ENCODE measurements at regions not wholly inside any gene's neighbourhood (a gene's known extent, or its start where the extent isn't known, plus 50 kb on each side); places are given as distances from the start of the nearest gene placed in this dataset.

GRCh38 chr4:77349364-77349763, 192.4 kb downstream of the CCNG2 start:
- no peak overlapping the region for H2AFZ ChIP-seq (ENCODE audit: control insufficient read depth, low read depth, low read length)
- no peak for DNase-seq (ENCODE audit: low read depth, low spot score)
- H3K4me2 ChIP-seq (ENCODE audit: control insufficient read depth, insufficient read depth): no peak overlapping the region
- no peak overlapping the region for H3K27ac ChIP-seq (ENCODE audit: control insufficient read depth, insufficient read depth)
- ATAC-seq: no peak
- SMC1A ChIA-PET (ENCODE audit: uncharacterized antibody, unreplicated experiment): interaction anchor here (2.0 kb wide), 1 partner anchor 9 kb away, joined by 6 read pairs; no protein-coding TSS in a partner anchor
- no peak for FAIRE-seq
- RAD21 ChIA-PET (ENCODE audit: unreplicated experiment): no interaction called here
- in situ Hi-C loops (cut with MboI) (no loop called here), intact Hi-C loops (cut with micrococcal nuclease; ENCODE audit: unreplicated experiment) (no loop called here)
- no peaks in the 10 kb centered on the region; the same call in 1 of the 2 replicates for H3K4me1 ChIP-seq (ENCODE audit: control insufficient read depth, insufficient read depth, low read length)
- no peak for TF ChIP-seq NRF1 (conservative IDR thresholded peaks at IDR 0.05; ENCODE audit: low read depth, low read length)
- TF ChIP-seq EGR1 (IDR thresholded peaks at IDR 0.05; ENCODE audit: borderline replicate concordance in 1 of 2, low read depth in 2 of 2, low read length in 2 of 2): no peak
- TF ChIP-seq IRF4 (IDR thresholded peaks at IDR 0.05; ENCODE audit: low read depth, low read length): no peak
- TF ChIP-seq MYC (IDR thresholded peaks at IDR 0.05; ENCODE audit: insufficient read depth, insufficient read length, insufficient replicate concordance, low read length, severe bottlenecking): no peak
- TF ChIP-seq E2F4 (IDR thresholded peaks at IDR 0.05; ENCODE audit: low read depth, low read length): no peak
- TF ChIP-seq, protein P1, sequence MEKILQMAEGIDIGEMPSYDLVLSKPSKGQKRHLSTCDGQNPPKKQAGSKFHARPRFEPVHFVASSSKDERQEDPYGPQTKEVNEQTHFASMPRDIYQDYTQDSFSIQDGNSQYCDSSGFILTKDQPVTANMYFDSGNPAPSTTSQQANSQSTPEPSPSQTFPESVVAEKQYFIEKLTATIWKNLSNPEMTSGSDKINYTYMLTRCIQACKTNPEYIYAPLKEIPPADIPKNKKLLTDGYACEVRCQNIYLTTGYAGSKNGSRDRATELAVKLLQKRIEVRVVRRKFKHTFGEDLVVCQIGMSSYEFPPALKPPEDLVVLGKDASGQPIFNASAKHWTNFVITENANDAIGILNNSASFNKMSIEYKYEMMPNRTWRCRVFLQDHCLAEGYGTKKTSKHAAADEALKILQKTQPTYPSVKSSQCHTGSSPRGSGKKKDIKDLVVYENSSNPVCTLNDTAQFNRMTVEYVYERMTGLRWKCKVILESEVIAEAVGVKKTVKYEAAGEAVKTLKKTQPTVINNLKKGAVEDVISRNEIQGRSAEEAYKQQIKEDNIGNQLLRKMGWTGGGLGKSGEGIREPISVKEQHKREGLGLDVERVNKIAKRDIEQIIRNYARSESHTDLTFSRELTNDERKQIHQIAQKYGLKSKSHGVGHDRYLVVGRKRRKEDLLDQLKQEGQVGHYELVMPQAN (conservative IDR thresholded peaks at IDR 0.05): no peak
- TF ChIP-seq SREBF1 (IDR thresholded peaks at IDR 0.05; ENCODE audit: low read length): no peak
- TF ChIP-seq JUNB (IDR thresholded peaks at IDR 0.05): no peak
- no peak for TF ChIP-seq YBX1 (IDR thresholded peaks at IDR 0.05)
- no peak for TF ChIP-seq SMAD5 (IDR thresholded peaks at IDR 0.05; ENCODE audit: low read depth)
- no peak for TF ChIP-seq SPI1 (IDR thresholded peaks at IDR 0.05; ENCODE audit: borderline replicate concordance, insufficient read depth, low read depth, low read length)
- no peak for TF ChIP-seq TCF12 (IDR thresholded peaks at IDR 0.05; ENCODE audit: low read depth, low read length)
- TF ChIP-seq YY1 (IDR thresholded peaks at IDR 0.05; ENCODE audit: low read depth, low read length): no peak
- TF ChIP-seq, protein P2, sequence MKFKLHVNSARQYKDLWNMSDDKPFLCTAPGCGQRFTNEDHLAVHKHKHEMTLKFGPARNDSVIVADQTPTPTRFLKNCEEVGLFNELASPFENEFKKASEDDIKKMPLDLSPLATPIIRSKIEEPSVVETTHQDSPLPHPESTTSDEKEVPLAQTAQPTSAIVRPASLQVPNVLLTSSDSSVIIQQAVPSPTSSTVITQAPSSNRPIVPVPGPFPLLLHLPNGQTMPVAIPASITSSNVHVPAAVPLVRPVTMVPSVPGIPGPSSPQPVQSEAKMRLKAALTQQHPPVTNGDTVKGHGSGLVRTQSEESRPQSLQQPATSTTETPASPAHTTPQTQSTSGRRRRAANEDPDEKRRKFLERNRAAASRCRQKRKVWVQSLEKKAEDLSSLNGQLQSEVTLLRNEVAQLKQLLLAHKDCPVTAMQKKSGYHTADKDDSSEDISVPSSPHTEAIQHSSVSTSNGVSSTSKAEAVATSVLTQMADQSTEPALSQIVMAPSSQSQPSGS (IDR thresholded peaks at IDR 0.05; ENCODE audit: low read length): no peak
- TF ChIP-seq RFX5 (IDR thresholded peaks at IDR 0.05; ENCODE audit: low read depth, low read length): no peak
- TF ChIP-seq CBX3 (IDR thresholded peaks at IDR 0.05; ENCODE audit: borderline replicate concordance, low read depth): no peak
- TF ChIP-seq, protein P3, sequence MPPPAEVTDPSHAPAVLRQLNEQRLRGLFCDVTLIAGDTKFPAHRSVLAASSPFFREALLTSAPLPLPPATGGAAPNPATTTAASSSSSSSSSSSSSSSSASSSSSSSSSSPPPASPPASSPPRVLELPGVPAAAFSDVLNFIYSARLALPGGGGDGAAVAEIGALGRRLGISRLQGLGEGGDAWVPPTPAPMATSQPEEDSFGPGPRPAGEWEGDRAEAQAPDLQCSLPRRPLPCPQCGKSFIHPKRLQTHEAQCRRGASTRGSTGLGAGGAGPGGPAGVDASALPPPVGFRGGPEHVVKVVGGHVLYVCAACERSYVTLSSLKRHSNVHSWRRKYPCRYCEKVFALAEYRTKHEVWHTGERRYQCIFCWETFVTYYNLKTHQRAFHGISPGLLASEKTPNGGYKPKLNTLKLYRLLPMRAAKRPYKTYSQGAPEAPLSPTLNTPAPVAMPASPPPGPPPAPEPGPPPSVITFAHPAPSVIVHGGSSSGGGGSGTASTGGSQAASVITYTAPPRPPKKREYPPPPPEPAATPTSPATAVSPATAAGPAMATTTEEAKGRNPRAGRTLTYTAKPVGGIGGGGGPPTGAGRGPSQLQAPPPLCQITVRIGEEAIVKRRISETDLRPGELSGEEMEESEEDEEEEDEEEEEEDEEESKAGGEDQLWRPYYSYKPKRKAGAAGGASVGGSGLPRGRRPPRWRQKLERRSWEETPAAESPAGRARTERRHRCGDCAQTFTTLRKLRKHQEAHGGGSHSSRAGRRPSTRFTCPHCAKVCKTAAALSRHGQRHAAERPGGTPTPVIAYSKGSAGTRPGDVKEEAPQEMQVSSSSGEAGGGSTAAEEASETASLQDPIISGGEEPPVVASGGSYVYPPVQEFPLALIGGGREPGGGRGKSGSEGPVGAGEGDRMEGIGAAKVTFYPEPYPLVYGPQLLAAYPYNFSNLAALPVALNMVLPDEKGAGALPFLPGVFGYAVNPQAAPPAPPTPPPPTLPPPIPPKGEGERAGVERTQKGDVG (CRISPR knock-in tag; IDR thresholded peaks at IDR 0.05): no peak
- TF ChIP-seq POLR2AphosphoS5 (IDR thresholded peaks at IDR 0.05; ENCODE audit: low read length): no peak
- H3K9ac ChIP-seq (ENCODE audit: control insufficient read depth, insufficient read depth, low read length): no peak overlapping the region
- no peak overlapping the region for H3K4me3 ChIP-seq
- no peaks in the 10 kb centered on the region for H3K79me2 ChIP-seq (ENCODE audit: control insufficient read depth, insufficient read depth, low read length)
- no TSS peak for BruUV-seq (replicated peaks)
- CTCF ChIA-PET: interaction anchor here (0.6 to 2.8 kb wide), 4 partner anchors 9 to 58 kb away, joined by 3 to 25 read pairs (median 3); no protein-coding TSS in a partner anchor
- POLR2A ChIA-PET: no interaction called here
- H3K36me3 ChIP-seq (ENCODE audit: control insufficient read depth in 2 of 2, insufficient read depth in 2 of 2, low read length in 1 of 2): no peaks in the 10 kb centered on the region
- no peaks in the 10 kb centered on the region; the same call in 2 of the 3 replicates for H3K9me3 ChIP-seq (replicated peaks; ENCODE audit: control insufficient read depth, insufficient read depth, low read length)
- WGBS (ENCODE audit: insufficient coverage, insufficient replicate concordance, low lambda C conversion rate, missing lambda C conversion rate): 10% methylated on average over 3 of the region's 3 CpGs
- no peaks in the 10 kb centered on the region for H3K27me3 ChIP-seq (replicated peaks in 1 of 2; ENCODE audit: control insufficient read depth in 2 of 2, insufficient read depth in 2 of 2, low read length in 1 of 2)
- H4K20me1 ChIP-seq (ENCODE audit: control insufficient read depth, insufficient read depth): no peaks in the 10 kb centered on the region

All from GM12878 (cell line).